ENCODE measurements at regions not wholly inside any gene's neighbourhood (a gene's known extent, or its start where the extent isn't known, plus 50 kb on each side); places are given as distances from the start of the nearest gene placed in this dataset.

- no peak for TF ChIP-seq CTCF (IDR thresholded peaks at IDR 0.05)
- no peak for TF ChIP-seq POLR2A (IDR thresholded peaks at IDR 0.05)
Observed at GRCh38 chr13:75010941-75011340, 471.0 kb downstream of the TBC1D4 start.
